ENCODE measurements at regions not wholly inside any gene's neighbourhood (a gene's known extent, or its start where the extent isn't known, plus 50 kb on each side); places are given as distances from the start of the nearest gene placed in this dataset.
"Not testable (repeated sequence)": the region's sequence is repeated elsewhere in the genome, so short reads cannot be mapped to it uniquely, and the experiment has no call there.

- Mint-ChIP-seq H3K9me3 (no peaks in the 10 kb centered on the region), H3K27me3 (peaks cover 19% of the 10 kb centered on the region), H3K4me3 (no peak overlapping the region), H3K4me1 (ENCODE audit: low read depth) (no peaks in the 10 kb centered on the region), H3K36me3 (ENCODE audit: low read depth) (no peaks in the 10 kb centered on the region), H3K27ac (no peak overlapping the region)
- ChIA-PET POLR2A (no interaction called here), CTCF (no interaction called here)
- ATAC-seq (ENCODE audit: poor library complexity) (no peak), DNase-seq (no peak)
- Histone ChIP-seq H3K4me3 (ENCODE audit: low read length) (no peak overlapping the region), H3K27me3 (ENCODE audit: control insufficient read depth in 1 of 2, insufficient read depth in 2 of 2, low read length in 2 of 2) (peaks cover 0 to 6% of the 10 kb centered on the region in 2 experiments), H3K36me3 (ENCODE audit: insufficient read depth, low read length) (no peaks in the 10 kb centered on the region), H3K27ac (ENCODE audit: low read depth in 1 of 2, low read length in 2 of 2) (no peak overlapping the region), H3K9me3 (ENCODE audit: control insufficient read depth in 1 of 2, insufficient read depth in 1 of 2, low read length in 2 of 2) (no peaks in the 10 kb centered on the region), H3K4me1 (ENCODE audit: insufficient read depth, low read length) (no peaks in the 10 kb centered on the region)
- intact Hi-C loops (cut with DNase I, micrococcal nuclease): no loop called here
- TF ChIP-seq CTCF (IDR thresholded peaks at IDR 0.05): no peak
Observed at GRCh38 chr1:60842304-60842703, 240.1 kb upstream of the NFIA start.

GRCh38 chr1:60841116-60842046, 241.0 kb upstream of the NFIA start:
- Histone ChIP-seq H3K27me3 (ENCODE audit: control insufficient read depth in 1 of 2, insufficient read depth in 2 of 2, low read length in 2 of 2) (peaks cover 0 to 6% of the 10 kb centered on the region in 2 experiments), H3K9me3 (ENCODE audit: control insufficient read depth in 1 of 2, insufficient read depth in 1 of 2, low read length in 2 of 2) (no peaks in the 10 kb centered on the region), H3K36me3 (ENCODE audit: insufficient read depth, low read length) (no peaks in the 10 kb centered on the region), H3K4me3 (ENCODE audit: low read length) (no peak overlapping the region), H3K27ac (ENCODE audit: low read depth in 1 of 2, low read length in 2 of 2) (no peak overlapping the region), H3K4me1 (ENCODE audit: insufficient read depth, low read length) (no peaks in the 10 kb centered on the region)
- no peak for ATAC-seq (ENCODE audit: poor library complexity)
- no peak for TF ChIP-seq CTCF (IDR thresholded peaks at IDR 0.05)
- DNase-seq: no peak
- Mint-ChIP-seq H3K27ac (no peak overlapping the region), H3K27me3 (peaks cover 19% of the 10 kb centered on the region), H3K4me1 (ENCODE audit: low read depth) (no peaks in the 10 kb centered on the region), H3K4me3 (no peak overlapping the region), H3K36me3 (ENCODE audit: low read depth) (no peaks in the 10 kb centered on the region), H3K9me3 (no peaks in the 10 kb centered on the region)
- ChIA-PET CTCF (no interaction called here), POLR2A (no interaction called here)
- intact Hi-C loops (cut with DNase I, micrococcal nuclease): no loop called here

- H3K4me1 ChIP-seq (ENCODE audit: insufficient read depth, low read length); H3K27ac ChIP-seq (ENCODE audit: low read depth in 1 of 2, low read length in 2 of 2); intact Hi-C loops (cut with DNase I, micrococcal nuclease); DNase-seq; ATAC-seq (ENCODE audit: poor library complexity); H3K36me3 Mint-ChIP-seq (ENCODE audit: low read depth); CTCF ChIA-PET; H3K9me3 Mint-ChIP-seq; H3K9me3 ChIP-seq (ENCODE audit: control insufficient read depth in 1 of 2, insufficient read depth in 1 of 2, low read length in 2 of 2); H3K27ac Mint-ChIP-seq; H3K27me3 ChIP-seq (ENCODE audit: control insufficient read depth in 1 of 2, insufficient read depth in 2 of 2, low read length in 2 of 2); H3K4me3 Mint-ChIP-seq; POLR2A ChIA-PET; H3K4me3 ChIP-seq (ENCODE audit: low read length); H3K36me3 ChIP-seq (ENCODE audit: insufficient read depth, low read length); H3K4me1 Mint-ChIP-seq (ENCODE audit: low read depth): not testable (repeated sequence)
- H3K27me3 Mint-ChIP-seq: peaks cover 19% of the 10 kb centered on the region
Observed at GRCh38 chr1:60840476-60840875, 241.9 kb upstream of the NFIA start.

GRCh38 chr1:60835649-60836048, 246.7 kb upstream of the NFIA start:
- ATAC-seq (ENCODE audit: poor library complexity) (no peak), DNase-seq (no peak)
- Mint-ChIP-seq H3K9me3 (no peaks in the 10 kb centered on the region), H3K27me3 (peaks cover 27% of the 10 kb centered on the region), H3K36me3 (ENCODE audit: low read depth) (no peaks in the 10 kb centered on the region), H3K27ac (no peak overlapping the region), H3K4me1 (ENCODE audit: low read depth) (no peaks in the 10 kb centered on the region), H3K4me3 (no peak overlapping the region)
- intact Hi-C loops (cut with DNase I, micrococcal nuclease): no loop called here
- H3K4me3 ChIP-seq (ENCODE audit: low read length): no peak overlapping the region
- no peak for TF ChIP-seq CTCF (IDR thresholded peaks at IDR 0.05)
- no peaks in the 10 kb centered on the region for H3K9me3 ChIP-seq (ENCODE audit: control insufficient read depth in 1 of 2, insufficient read depth in 1 of 2, low read length in 2 of 2)
- ChIA-PET POLR2A (no interaction called here), CTCF (no interaction called here)
- no peaks in the 10 kb centered on the region for H3K36me3 ChIP-seq (ENCODE audit: insufficient read depth, low read length)
- no peak overlapping the region for H3K27ac ChIP-seq (ENCODE audit: low read depth in 1 of 2, low read length in 2 of 2)
- H3K4me1 ChIP-seq (ENCODE audit: insufficient read depth, low read length): no peaks in the 10 kb centered on the region
- H3K27me3 ChIP-seq (ENCODE audit: control insufficient read depth in 1 of 2, insufficient read depth in 2 of 2, low read length in 2 of 2): peaks cover 0 to 14% of the 10 kb centered on the region in 2 experiments

Data from CD4-positive, alpha-beta T cell (primary cell).